GM21723 (cell line): ENCODE measurements at regions not wholly inside any gene's neighbourhood (a gene's known extent, or its start where the extent isn't known, plus 50 kb on each side); places are given as distances from the start of the nearest gene placed in this dataset.

Source experiments
- ATAC-seq: cut with Tn5 transposase; IDR thresholded peaks from one replicate; pipeline ENCODE4 v1.9.1; 2021; ENCODE audit warnings: mild to moderate bottlenecking, moderate library complexity; ENCODE audit not compliant: unreplicated experiment

GRCh38 chr2:163370169-163370886 is 365.5 kb downstream of the FIGN start:
- no peak for ATAC-seq

GRCh38 chr2:163369111-163369510 is 366.7 kb downstream of the FIGN start:
- ATAC-seq, result no peak

- no peak for ATAC-seq
These were observed 367.2 kb downstream of the FIGN start for GRCh38 chr2:163368655-163369054.

GRCh38 chr2:163367825-163368582 is 367.8 kb downstream of the FIGN start:
- no peak for ATAC-seq

GRCh38 chr2:163364736-163365135 is 371.1 kb downstream of the FIGN start:
- no peak for ATAC-seq

- ATAC-seq, result no peak
These were observed 382.3 kb downstream of the FIGN start for GRCh38 chr2:163353551-163353950.

- ATAC-seq, result no peak
These were observed 383.8 kb downstream of the FIGN start for GRCh38 chr2:163351966-163352365.

GRCh38 chr2:163351143-163351542 is 384.7 kb downstream of the FIGN start:
- ATAC-seq, result no peak

- ATAC-seq, result no peak
These were observed 386.9 kb downstream of the FIGN start for GRCh38 chr2:163348857-163349380.

- no peak for ATAC-seq
These were observed 387.6 kb downstream of the FIGN start for GRCh38 chr2:163347982-163348856.

GRCh38 chr2:163345795-163346573 is 389.8 kb downstream of the FIGN start:
- peak; percentile 84 for ATAC-seq

- no peak for ATAC-seq
These were observed 392.5 kb downstream of the FIGN start for GRCh38 chr2:163343316-163343715.

GRCh38 chr2:163341426-163341825 is 394.4 kb downstream of the FIGN start:
- ATAC-seq, result no peak

GRCh38 chr2:163338270-163338669 is 397.5 kb downstream of the FIGN start:
- ATAC-seq, result no peak

- ATAC-seq, result no peak
These were observed 411.1 kb downstream of the FIGN start for GRCh38 chr2:163324677-163325076.

- ATAC-seq, result no peak
These were observed 416.8 kb downstream of the FIGN start for GRCh38 chr2:163319006-163319405.

GRCh38 chr2:163314712-163315111 is 421.1 kb downstream of the FIGN start:
- ATAC-seq, result no peak

- ATAC-seq, result no peak
These were observed 423.1 kb downstream of the FIGN start for GRCh38 chr2:163312713-163313112.

GRCh38 chr2:163306647-163307046 is 429.2 kb downstream of the FIGN start:
- no peak for ATAC-seq

GRCh38 chr2:163302141-163302540 is 433.7 kb downstream of the FIGN start:
- ATAC-seq, result no peak
